ENCODE measurements at regions not wholly inside any gene's neighbourhood (a gene's known extent, or its start where the extent isn't known, plus 50 kb on each side); places are given as distances from the start of the nearest gene placed in this dataset.

DNA sequence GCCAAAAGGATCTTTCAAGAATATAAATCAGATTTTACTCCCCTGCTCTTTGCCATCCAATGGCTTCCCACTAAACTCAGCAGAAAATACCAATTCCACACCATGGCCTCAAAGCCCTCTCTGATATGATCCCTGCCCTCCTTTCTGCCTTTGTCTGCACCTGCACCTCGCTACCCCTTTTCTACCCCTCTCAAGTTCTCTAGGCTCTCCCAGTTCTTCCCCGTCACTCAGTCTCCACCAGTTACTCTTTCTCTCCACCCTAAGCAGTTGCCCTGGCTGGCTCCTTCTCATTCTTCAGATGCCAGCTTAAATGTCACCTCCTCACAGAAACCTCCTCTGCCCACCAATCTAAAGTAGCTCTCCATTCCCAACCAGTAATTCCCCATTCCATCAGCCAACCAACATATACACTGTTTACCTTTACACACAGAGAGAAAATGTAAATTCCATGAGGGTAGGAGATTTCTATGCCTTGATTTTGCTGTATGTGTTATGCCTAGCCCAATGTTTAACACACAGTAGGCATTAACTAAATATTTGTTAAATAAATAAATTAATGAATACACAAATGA is 93.6 kb upstream of the LPP start:
- TF ChIP-seq, protein P1, sequence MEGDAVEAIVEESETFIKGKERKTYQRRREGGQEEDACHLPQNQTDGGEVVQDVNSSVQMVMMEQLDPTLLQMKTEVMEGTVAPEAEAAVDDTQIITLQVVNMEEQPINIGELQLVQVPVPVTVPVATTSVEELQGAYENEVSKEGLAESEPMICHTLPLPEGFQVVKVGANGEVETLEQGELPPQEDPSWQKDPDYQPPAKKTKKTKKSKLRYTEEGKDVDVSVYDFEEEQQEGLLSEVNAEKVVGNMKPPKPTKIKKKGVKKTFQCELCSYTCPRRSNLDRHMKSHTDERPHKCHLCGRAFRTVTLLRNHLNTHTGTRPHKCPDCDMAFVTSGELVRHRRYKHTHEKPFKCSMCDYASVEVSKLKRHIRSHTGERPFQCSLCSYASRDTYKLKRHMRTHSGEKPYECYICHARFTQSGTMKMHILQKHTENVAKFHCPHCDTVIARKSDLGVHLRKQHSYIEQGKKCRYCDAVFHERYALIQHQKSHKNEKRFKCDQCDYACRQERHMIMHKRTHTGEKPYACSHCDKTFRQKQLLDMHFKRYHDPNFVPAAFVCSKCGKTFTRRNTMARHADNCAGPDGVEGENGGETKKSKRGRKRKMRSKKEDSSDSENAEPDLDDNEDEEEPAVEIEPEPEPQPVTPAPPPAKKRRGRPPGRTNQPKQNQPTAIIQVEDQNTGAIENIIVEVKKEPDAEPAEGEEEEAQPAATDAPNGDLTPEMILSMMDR (conservative IDR thresholded peaks at IDR 0.05) = no peak
- no peak for TF ChIP-seq EZH2 (IDR thresholded peaks at IDR 0.05; ENCODE audit: low read depth)

All from PC-9 (cell line).